Ramos (cell line): ENCODE measurements at regions not wholly inside any gene's neighbourhood (a gene's known extent, or its start where the extent isn't known, plus 50 kb on each side); places are given as distances from the start of the nearest gene placed in this dataset.
"Not testable (repeated sequence)": the region's sequence is repeated elsewhere in the genome, so short reads cannot be mapped to it uniquely, and the experiment has no call there.

ENCODE experiments used
- in situ Hi-C: fragments of 300-500 bp; cut with MboI; formaldehyde crosslinking; loops from one replicate; pipeline ENCODE4 v1.14.3; 2022; ENCODE audit warnings: low sequenced_read_pairs; ENCODE audit not compliant: unreplicated experiment

DNA sequence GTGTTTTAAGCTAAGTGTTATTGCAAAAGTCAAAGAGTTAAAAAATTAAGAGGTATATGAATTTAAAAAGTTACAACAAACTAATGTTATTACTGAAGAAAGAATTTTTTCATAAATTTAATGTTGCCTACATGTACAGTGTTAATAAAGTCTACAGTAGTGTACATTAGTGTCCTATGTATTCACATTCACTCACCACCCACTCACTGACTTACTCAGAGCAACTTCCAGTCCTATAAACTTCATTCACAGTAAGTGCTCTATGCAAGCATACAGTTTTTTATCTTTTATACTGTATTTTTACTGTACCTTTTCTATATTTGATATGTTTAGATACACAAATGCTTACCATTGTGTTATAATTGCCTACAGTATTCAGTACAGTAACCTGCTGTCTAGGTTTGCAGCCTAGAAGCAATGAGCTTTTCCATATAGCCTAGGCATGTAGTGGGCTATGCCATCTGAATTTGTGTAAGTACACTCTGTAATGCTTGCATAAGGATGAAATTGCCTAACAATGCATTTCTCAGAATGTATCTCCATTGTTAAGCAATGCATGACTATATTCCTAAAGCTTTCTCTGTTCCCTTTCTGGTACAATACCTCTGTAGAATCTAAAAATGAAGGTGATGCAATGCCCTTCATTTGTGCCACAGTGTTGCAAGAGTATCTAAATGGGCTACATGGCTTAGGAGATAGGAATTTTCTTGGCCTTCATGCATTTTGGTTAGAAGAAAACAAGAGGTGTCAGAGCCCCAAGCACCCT, 370.8 kb upstream of the NT5C1B start:
- in situ Hi-C loops: no loop called here

DNA sequence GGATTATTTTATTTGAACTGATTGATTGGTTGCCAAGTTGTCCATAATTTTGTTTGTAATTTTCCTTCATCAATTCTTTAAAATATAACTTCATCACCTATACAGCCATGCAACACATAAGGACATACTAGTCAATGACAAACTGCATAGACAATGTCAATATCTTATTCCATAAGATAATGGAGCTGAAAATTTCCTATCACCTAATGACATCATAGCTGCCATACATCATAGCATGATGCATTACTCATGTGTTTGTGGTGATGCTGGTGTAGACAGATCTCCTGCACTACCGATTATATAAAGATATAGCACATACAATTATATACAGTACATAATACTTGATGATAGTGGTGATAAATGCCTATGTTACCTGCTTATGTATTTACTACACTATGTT, 369.8 kb upstream of the NT5C1B start:
- in situ Hi-C loops: no loop called here

DNA sequence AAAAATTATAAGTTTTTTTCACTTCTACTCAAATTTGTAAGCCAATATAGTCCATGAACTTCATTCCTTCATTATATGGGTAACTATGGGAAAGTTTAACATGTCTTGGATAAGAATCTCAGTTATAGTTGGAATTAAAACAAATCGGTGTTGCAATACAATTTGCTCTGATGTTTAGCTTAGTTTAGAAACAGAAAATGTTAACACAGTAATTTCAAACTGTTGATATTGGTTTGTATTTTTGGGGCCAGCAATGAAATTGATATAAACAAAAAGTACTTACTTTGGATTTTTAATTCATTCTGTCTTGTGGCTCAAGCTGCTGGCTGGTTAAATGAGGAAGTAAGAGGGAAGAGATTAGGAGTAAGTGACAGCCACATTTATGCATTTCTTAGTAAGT, 368.5 kb upstream of the NT5C1B start:
- in situ Hi-C loops: no loop called here

DNA sequence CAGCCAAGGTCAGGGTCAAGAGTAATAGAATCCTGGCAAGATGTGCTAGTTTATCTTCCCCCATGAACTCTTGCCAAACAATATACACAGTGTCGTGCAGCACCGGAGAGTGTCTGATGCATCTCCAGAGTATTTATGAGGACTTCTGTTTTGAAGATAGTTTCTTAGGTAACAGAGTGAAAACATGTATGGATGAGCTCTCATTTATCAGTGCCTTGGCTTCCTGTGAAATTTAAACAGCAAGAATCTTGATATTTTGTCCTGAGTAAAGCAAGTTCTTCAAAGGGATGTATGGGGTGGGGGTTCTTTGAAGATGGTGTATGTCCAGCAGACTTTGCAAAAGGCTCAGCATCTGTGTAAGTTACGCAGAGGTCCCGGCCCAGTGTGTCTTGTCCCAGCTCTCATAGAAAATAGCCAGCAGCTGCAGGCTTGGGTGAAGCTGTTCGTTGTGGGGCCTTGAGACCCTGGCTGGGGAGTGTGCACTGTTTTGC, 361.0 kb upstream of the NT5C1B start:
- in situ Hi-C loops: no loop called here

DNA sequence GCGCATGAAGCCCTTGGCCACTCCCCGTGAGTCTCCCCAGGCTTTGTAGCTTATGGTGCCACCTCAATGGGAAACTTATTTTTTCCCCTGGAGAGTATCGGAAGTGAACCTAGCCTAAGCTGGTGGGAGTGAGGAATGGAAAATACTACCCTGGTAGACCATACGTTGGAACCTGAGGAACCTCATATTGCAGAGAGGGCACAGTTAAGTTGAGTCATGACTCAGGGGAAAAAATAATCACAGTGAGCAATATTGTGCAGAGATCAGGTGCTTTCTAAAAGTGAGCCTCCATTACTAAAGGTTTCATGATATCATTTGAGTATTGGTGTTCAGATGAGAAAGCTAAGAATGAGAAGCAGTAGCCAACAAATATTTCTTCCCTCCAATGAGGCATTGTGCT, 360.5 kb upstream of the NT5C1B start:
- in situ Hi-C loops: no loop called here

DNA sequence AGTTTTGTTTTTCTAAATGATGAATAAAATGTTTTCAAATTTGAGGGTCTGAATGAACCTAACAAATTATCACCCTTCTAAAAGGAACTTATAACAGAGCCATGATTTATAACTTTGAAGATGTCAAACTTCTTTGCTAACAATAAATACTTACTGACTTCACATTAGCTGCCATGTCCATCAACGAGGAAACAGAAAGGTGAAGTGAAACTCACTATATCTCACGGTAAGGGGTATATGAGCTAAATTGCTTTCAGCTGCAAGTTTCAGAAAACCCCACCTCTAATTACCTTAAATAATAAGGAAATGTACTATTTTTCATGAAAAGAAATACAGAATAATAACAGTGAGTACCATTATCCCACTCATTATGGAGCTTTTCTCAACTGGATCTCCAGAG, 350.8 kb upstream of the NT5C1B start:
- in situ Hi-C loops: no loop called here

DNA sequence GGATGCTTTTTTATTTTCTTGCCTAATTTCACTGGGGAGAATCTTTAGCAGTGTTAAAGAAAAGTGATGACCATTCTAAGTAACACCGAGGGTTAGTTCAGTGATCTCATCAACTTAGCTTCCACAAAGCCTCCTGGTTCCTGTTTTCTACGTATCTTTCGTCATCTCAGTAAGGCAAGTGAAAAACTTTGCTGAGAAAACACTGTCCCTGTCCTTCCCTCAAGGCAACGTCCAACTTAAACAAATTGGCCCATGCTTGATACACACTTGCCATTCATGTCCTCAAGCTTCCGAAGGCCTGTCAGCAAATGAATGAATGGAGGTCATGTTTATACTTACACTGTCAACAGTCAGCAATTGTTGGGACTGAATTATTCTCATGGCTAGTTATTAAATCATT, 350.4 kb upstream of the NT5C1B start:
- in situ Hi-C loops: not testable (repeated sequence)

DNA sequence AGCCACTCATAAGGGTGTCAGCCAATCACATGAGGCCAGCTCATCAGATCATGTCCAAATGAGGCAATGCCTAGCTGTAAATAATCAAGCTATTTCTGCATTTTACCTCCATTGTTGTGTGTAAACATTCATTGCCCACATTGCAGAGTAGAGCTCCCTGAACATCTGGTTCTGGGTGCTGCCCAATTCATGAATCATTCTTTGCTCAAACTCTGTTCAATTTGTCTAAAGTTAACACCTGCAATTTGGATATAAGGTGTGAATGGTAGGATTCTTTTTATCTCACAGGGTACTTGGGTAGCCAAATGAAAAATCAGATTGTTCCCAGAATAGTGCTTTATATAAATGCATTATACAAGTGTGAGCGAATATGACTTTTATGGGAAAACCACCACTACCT, 345.5 kb upstream of the NT5C1B start:
- in situ Hi-C loops: no loop called here

DNA sequence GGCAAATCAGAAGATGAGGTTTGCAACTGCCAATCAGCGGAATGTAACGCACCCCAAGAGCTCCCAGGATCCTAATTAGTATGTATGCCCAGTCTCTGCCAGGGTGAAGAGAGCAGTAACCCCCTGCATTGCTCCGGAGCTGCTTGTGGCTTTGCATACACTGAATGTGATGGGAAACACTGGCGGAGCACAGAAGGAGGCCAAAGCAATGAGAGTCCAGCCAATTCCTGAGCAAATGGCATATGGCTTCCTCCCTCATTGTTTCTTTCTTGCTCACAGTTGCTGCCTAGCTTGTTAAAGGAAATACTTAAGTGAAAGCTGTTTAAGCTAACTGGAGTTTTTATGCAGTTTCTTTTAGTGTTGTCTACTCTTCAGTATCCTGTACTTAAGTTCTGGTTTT, 343.5 kb upstream of the NT5C1B start:
- in situ Hi-C loops: no loop called here

DNA sequence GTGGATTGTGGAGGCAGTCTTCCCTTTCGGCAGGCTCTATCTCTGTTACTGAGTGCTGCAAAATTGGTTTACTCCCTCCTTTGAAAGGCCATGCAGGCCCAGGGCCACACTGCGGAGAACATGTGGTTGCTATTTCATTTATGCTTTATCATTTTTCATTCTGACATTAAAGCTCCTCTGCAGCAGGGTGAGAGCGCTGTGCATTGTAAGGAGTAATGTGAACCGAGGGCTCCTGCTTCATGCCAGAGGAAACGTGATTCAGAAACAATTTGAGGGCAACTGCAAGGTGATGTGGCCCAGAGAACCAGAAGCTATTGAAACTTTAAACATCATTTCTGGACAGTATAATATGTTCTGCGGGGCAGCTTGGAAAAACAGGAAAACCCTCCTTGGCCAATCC, 341.6 kb upstream of the NT5C1B start:
- in situ Hi-C loops: no loop called here

DNA sequence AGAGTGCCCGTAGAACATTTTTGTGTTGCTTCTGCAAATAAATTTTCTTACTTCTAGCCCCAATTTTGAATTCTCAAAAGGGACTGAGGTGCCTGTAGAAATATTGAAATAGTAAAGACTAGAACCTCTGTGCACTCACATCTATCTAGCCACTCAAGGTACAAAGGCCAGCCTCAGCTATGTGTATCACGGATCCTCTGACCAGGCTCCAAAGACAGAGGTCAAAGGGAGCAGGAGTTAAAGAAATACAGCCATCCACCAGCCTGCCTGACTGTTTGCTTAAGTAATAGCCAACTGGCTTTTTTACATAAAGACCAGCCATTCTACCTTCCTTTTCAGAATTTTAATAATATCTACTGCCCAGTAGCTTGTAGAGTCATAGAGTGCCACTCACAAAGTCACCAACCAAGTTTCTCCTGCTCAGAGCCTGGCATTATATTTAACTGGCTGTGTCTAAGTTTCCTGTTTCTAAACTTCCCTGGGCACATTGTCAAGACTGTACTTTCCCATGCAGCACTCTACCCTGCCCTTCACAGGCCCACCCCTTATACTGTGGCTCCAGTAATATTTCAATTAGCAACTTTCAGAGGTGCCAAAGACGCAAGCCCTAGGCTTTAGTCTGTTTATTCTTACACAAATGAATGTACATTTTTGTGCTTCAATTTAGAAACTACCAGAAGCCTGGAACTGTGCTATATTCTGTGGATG, 338.3 kb upstream of the NT5C1B start:
- in situ Hi-C loops: no loop called here

DNA sequence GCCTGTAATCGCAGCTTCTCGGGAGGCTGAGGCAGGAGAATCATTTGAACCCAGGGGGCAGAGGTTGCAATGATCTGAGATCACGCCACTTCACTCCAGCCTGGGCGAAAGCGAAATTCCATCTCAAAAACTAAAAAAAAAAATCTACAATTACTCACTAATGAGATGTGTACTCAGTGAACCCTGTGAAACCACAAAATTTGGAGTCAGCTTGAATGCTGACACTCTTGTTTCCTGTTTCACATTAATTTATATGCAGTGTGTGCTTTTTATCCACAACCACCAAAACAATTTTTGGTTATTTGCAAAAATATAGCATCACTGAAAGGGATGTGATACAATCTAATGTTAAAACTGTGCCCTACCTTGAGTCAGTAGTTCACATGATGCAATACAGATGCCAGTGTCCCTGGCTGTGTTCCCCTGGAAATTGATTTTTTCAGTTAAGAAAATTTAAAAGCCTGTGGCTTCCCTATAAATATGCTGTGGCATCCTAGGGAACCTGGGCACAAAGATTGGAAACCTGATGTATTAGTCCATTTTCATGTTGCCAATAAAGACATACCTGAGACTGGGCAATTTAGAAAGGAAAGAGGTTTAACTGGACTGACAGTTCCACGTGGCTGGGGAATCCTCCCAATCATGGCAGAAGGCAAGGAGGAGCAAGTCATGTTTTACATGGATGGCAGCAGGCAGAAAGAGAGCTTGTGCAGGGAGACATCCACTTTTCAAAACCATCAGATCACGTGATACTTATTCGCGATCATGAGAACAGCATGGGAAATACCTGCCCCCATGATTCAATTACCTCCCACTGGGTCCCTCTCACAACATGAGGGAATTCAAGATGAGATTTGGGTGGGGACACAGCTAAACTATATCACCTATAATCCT, 337.5 kb upstream of the NT5C1B start:
- in situ Hi-C loops: no loop called here

DNA sequence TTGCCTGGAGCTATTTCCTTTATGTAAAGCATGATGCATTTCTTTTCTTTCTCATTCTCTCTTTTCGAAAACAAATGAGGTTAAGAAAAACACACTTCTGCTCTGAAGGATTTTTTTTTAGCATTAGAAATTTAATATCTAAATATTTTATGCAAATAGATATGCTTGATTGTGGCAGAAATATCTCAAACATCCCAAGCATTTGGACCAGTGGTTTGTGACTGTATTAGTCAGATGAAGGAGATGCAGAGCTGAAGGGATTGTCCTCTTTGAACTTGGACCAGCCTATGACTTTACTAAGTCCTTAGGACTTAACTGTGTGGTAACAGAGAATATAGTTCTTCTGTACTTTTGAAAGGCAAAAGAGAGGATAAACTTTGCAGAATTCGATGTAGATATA, 335.9 kb upstream of the NT5C1B start:
- in situ Hi-C loops: no loop called here

DNA sequence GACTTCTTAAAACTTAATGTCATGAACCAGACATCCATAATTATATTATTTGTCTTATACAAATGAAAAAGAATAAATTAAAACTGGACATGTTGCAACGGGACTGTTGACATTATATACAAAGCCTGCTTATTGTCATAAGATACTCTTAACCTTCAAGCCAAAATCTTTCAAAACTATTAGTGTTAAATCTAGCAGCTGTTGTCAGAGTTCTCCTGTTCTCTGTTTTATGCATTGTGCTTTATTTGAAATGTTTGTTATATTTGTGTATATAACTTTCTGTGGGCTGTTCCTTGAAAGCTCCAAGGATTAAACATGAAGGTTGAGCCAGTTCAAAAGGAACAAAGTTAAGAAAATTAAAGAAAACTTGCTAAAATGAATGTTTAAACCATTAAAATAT, 335.5 kb upstream of the NT5C1B start:
- in situ Hi-C loops: no loop called here

DNA sequence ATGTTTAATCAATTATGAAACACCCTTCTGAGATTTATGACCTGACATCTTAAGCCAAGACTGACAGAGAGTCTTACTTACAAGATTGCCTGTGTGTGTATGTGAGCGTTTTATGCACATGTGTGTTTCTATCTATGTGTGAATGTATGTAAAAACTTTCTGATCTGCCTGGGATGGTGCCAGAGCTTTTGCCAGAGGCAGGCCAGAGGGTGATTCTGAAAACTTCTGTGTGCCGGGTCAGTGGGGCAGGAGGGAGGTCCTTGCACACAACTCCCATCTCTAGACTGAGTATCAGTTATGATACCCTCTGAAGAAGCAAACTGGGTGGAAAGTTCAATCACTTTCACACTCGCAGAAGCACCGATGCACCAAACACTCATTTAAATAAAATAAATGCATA, 335.0 kb upstream of the NT5C1B start:
- in situ Hi-C loops: no loop called here

DNA sequence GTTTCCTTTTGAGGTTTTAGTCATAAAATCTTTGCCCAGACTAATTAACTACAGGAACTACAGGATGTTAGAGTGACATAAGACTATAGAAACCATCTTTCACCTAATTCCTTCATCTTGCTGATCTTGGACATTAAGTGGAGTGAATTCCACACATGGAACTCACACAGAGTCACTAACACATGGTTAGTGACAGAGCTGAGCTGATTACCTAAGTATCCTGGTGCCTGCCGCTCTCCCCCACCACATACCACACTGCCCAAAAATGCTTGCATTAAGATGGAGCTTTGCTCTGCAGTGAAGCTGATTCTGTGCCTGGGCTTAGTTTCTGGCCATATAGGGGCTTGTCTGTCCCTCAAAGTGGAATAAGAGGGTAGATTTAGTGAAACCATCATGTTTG, 332.9 kb upstream of the NT5C1B start:
- in situ Hi-C loops: no loop called here

DNA sequence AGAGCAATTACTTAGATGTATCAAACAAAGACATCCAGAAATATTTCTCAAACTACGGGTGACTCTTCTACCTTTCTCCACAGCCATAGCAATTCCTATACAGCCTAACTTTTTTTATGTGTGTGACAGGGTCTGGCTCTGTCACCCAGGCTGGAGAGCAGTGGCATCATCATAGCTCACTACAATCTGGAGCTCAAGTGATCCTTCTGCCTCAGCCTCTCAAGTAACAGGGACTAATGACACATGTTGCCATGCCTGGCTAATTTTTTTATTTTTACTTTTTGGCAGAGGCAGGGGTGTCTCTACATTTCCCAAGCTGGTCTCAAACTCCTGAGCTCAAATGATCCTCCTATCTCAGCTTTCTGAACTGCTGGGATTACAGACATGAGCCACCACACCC, 328.9 kb upstream of the NT5C1B start:
- in situ Hi-C loops: no loop called here

DNA sequence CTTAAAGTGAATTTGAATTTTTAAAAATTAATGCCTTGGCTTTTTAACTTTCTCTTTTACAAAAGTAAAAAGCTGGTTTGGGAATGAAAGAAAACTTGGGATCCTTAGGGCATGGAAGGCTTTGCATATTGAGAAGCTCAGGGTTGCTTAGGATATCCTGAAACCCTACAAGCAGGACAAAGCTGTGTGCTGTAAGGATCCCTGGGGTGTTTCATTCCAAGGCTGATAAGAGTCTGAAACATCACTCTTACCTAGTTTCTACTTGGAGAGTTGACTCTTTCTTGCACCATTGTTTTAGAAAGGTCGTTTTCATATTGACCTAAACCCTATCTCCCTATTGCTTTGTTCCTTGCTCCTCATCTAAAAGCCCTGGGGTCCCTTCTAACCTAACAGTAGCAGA, 325.9 kb upstream of the NT5C1B start:
- in situ Hi-C loops: no loop called here

DNA sequence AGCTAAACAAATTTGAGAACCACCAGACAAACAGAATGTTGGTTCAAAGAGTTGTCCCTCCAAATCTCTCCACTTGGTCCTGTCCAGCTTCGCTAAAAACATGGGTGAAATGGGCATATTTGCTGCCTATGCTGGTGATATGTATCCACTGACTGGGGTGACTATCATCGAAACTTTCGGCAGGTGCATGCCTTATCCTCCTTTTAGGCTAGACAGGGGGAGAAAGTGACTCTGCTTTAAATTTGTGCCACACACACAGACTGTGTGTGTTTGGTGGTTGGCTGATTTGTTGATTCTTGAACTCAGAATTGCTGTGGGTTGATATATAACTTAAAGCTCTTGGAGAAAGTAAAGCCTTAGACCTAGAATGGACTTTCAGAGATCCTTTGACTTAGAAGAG, 324.1 kb upstream of the NT5C1B start:
- in situ Hi-C loops: no loop called here

DNA sequence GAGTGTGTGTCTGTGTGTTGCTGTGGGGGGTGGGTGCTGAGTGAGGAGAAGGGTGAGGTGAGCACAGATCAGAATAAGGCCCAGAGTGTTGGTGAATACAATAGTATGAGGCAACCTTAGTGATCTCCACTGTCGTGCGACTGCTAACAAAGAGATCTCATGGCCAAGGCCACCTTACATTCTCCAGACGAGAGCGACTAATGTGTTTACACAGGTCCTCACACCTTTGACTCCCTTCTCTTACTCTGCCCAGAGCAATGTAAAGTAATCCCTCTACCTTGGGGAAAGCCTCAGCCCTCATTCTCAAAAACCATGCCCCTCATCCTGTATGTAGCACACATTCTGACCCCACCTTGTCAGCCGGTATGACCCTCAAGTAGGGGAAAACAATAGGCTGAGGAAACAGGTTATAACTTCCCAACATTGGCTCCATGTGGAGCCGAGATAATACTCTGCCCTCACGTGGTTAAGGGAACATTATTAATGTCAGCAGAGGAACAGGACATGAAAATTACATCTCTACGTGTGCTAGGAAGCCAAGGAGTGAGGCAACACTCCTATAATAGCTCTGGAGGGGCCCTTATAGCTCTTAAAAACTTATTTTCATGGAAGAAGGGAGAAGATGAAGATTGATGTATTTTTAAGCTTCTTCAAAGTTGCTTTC, 323.0 kb upstream of the NT5C1B start:
- in situ Hi-C loops: no loop called here
